PC-9 (cell line): ENCODE measurements at regions not wholly inside any gene's neighbourhood (a gene's known extent, or its start where the extent isn't known, plus 50 kb on each side); places are given as distances from the start of the nearest gene placed in this dataset.

Experiments used
- BruUV-seq: library from RNA; stranded (reverse); fragments of 400-500 nt; replicated peaks from 2 replicates; lab custom pipeline; 2021; lab: Mats Ljungman, UMichigan
- CTCF ChIA-PET: fragments of 300-600 bp; sonication (Branson Sonifier 250); formaldehyde crosslinking; loops from one replicate; lab custom pipeline; 2022; ENCODE audit warnings: antibody characterized with exemption; lab: Charles Lee
- POLR2A ChIA-PET: fragments of 300-600 bp; sonication (Branson Sonifier 250); formaldehyde crosslinking; loops from one replicate; lab custom pipeline; 2022; ENCODE audit warnings: antibody characterized with exemption; ENCODE audit not compliant: unreplicated experiment; lab: Charles Lee
- DNase-seq, 2 experiments: peaks; one replicate each; pipeline versions ENCODE4 v3.0.0 to v3.0.0-alpha.2; 2015 to 2022; ENCODE audit warnings: mixed read lengths in 1 of 2
- H2AFZ ChIP-seq: fragments of 200-600 bp; sonication (generic); 2 replicates; pipeline ENCODE4 v1.8.1; 2017; ENCODE audit warnings: antibody characterized with exemption
- H3F3A ChIP-seq: fragments of 200-600 bp; sonication (generic); 2 replicates; pipeline ENCODE4 v1.8.1; 2017; ENCODE audit warnings: antibody characterized with exemption, mild to moderate bottlenecking, low read depth; ENCODE audit not compliant: insufficient read depth
- H3K27ac ChIP-seq: fragments of 200-600 bp; sonication (generic); 2 replicates; pipeline ENCODE4 v1.6.1; 2016; ENCODE audit warnings: mixed run types
- H3K27me3 ChIP-seq: fragments of 200-600 bp; sonication (generic); 2 replicates; pipeline ENCODE4 v1.6.1; 2016; ENCODE audit warnings: low read depth, mixed run types; ENCODE audit not compliant: insufficient read depth
- H3K36me3 ChIP-seq: fragments of 200-600 bp; sonication (generic); 2 replicates; pipeline ENCODE4 v1.6.1; 2016; ENCODE audit warnings: low read depth, mixed run types
- H3K4me1 ChIP-seq: fragments of 200-600 bp; sonication (generic); replicated peaks from 2 replicates; pipeline ENCODE4 v1.6.1; 2016; ENCODE audit warnings: mixed run types; ENCODE audit not compliant: insufficient read depth
- H3K4me2 ChIP-seq: fragments of 200-600 bp; sonication (generic); 2 replicates; pipeline ENCODE4 v1.6.1; 2017; ENCODE audit warnings: mixed run types
- H3K4me3 ChIP-seq: fragments of 200-600 bp; sonication (generic); 2 replicates; pipeline ENCODE4 v1.6.1; 2016; ENCODE audit warnings: mixed run types
- H3K79me2 ChIP-seq: fragments of 200-600 bp; sonication (generic); 2 replicates; pipeline ENCODE4 v1.6.1; 2017; ENCODE audit warnings: low read depth, mixed run types
- H3K9me2 ChIP-seq: fragments of 200-600 bp; sonication (generic); 2 replicates; pipeline ENCODE4 v1.8.1; 2017; ENCODE audit warnings: mild to moderate bottlenecking; ENCODE audit not compliant: insufficient read depth
- H3K9me3 ChIP-seq: fragments of 200-600 bp; sonication (generic); 2 replicates; pipeline ENCODE4 v1.8.1; 2016; ENCODE audit warnings: low read depth; ENCODE audit not compliant: insufficient read depth
- H4K20me1 ChIP-seq: fragments of 200-600 bp; sonication (generic); 2 replicates; pipeline ENCODE4 v1.8.1; 2017; ENCODE audit not compliant: insufficient read depth
- EZH2 ChIP-seq: fragments of 200-600 bp; sonication (generic); IDR thresholded peaks from 2 replicates; pipeline ENCODE4 v1.8.0; 2017; ENCODE audit warnings: antibody characterized with exemption, low read depth
- intact Hi-C: fragments of 100-400 bp; cut with micrococcal nuclease; formaldehyde crosslinking; loops from one replicate; pipeline ENCODE4 v1.10.0; 2022; ENCODE audit not compliant: unreplicated experiment
- TF ChIP-seq, protein P1 (sequence below): fragments of 200-600 bp; sonication (generic); conservative IDR thresholded peaks from 2 replicates; pipeline ENCODE4 v1.6.1; 2017; ENCODE audit warnings: mixed run types, antibody characterized with exemption, mild to moderate bottlenecking, moderate library complexity

- POLR2A ChIA-PET, result no interaction called here
- no peaks in the 10 kb centered on the region for H3K27me3 ChIP-seq
- H3K36me3 ChIP-seq, result no peaks in the 10 kb centered on the region
- CTCF ChIA-PET, result no interaction called here
- intact Hi-C loops, result no loop called here
- no peak overlapping the region for H2AFZ ChIP-seq
- no peaks in the 10 kb centered on the region for H3K9me3 ChIP-seq
- BruUV-seq, result no TSS peak
- peaks cover 13% of the 10 kb centered on the region; the same call in 1 of the 2 replicates for H3K4me1 ChIP-seq
- TF ChIP-seq, protein P1, sequence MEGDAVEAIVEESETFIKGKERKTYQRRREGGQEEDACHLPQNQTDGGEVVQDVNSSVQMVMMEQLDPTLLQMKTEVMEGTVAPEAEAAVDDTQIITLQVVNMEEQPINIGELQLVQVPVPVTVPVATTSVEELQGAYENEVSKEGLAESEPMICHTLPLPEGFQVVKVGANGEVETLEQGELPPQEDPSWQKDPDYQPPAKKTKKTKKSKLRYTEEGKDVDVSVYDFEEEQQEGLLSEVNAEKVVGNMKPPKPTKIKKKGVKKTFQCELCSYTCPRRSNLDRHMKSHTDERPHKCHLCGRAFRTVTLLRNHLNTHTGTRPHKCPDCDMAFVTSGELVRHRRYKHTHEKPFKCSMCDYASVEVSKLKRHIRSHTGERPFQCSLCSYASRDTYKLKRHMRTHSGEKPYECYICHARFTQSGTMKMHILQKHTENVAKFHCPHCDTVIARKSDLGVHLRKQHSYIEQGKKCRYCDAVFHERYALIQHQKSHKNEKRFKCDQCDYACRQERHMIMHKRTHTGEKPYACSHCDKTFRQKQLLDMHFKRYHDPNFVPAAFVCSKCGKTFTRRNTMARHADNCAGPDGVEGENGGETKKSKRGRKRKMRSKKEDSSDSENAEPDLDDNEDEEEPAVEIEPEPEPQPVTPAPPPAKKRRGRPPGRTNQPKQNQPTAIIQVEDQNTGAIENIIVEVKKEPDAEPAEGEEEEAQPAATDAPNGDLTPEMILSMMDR, result no peak
- TF ChIP-seq EZH2, result no peak
- H4K20me1 ChIP-seq, result no peaks in the 10 kb centered on the region
- no peak overlapping the region for H3K4me3 ChIP-seq
- no peaks in the 10 kb centered on the region for H3K9me2 ChIP-seq
- no peaks in the 10 kb centered on the region for H3K79me2 ChIP-seq
- no peak for DNase-seq
- H3K27ac ChIP-seq, result no peak overlapping the region
- 0 out of 2 replicates have a peak, but pooled peaks cover under 1% of the 10 kb centered on the region for H3F3A ChIP-seq
- H3K4me2 ChIP-seq, result no peak overlapping the region
These were observed 341.2 kb upstream of the WWC1 start for GRCh38 chr5:167950126-167950721.

- intact Hi-C loops, result no loop called here
- H3K36me3 ChIP-seq, result no peaks in the 10 kb centered on the region
- BruUV-seq, result no TSS peak
- no peaks in the 10 kb centered on the region for H3K9me3 ChIP-seq
- no peak for DNase-seq
- H3K27me3 ChIP-seq, result no peaks in the 10 kb centered on the region
- peak overlapping the region; percentile 59 for H2AFZ ChIP-seq
- no peaks in the 10 kb centered on the region for H3K9me2 ChIP-seq
- H3K4me3 ChIP-seq, result no peak overlapping the region
- CTCF ChIA-PET, result no interaction called here
- TF ChIP-seq, protein P1, result no peak
- H3K4me1 ChIP-seq, result peaks cover 6% of the 10 kb centered on the region; the same call in 1 of the 2 replicates
- H3K79me2 ChIP-seq, result no peaks in the 10 kb centered on the region
- no peaks in the 10 kb centered on the region for H3F3A ChIP-seq
- no peak overlapping the region for H3K27ac ChIP-seq
- POLR2A ChIA-PET, result no interaction called here
- H4K20me1 ChIP-seq, result no peaks in the 10 kb centered on the region
- H3K4me2 ChIP-seq, result peak overlapping the region; percentile 33
These were observed 340.3 kb upstream of the WWC1 start for GRCh38 chr5:167951116-167951515.

- Histone ChIP-seq H3K4me1 (no peaks in the 10 kb centered on the region), H3K9me3 (no peaks in the 10 kb centered on the region), H3K4me3 (peak overlapping the region; percentile 10; the same call in 1 of the 2 replicates), H2AFZ (no peak overlapping the region), H3F3A (no peaks in the 10 kb centered on the region), H4K20me1 (no peaks in the 10 kb centered on the region), H3K36me3 (no peaks in the 10 kb centered on the region), H3K27me3 (no peaks in the 10 kb centered on the region), H3K27ac (no peak overlapping the region), H3K9me2 (no peaks in the 10 kb centered on the region), H3K79me2 (no peaks in the 10 kb centered on the region), H3K4me2 (peak overlapping the region; percentile 33)
- peak in 1 of 2 experiments; percentile 65 for DNase-seq
- intact Hi-C loops, result no loop called here
- CTCF ChIA-PET, result interaction anchor here (0.7 kb wide), 1 partner anchor 242 kb away, joined by 3 read pairs; no protein-coding TSS in a partner anchor
- BruUV-seq, result no TSS peak
- TF ChIP-seq, protein P1, result no peak
- TF ChIP-seq EZH2, result no peak
- POLR2A ChIA-PET, result no interaction called here
These were observed 339.0 kb upstream of the WWC1 start for GRCh38 chr5:167952278-167952995.
